Tibial artery (tissue), 4 donors: ENCODE measurements at regions not wholly inside any gene's neighbourhood (a gene's known extent, or its start where the extent isn't known, plus 50 kb on each side); places are given as distances from the start of the nearest gene placed in this dataset.

ENCODE experiments used
- DNase-seq, 2 donors: peaks; one replicate each; pipeline ENCODE4 v3.0.0-alpha.2; 2019
- H3K27ac ChIP-seq, 2 donors: fragments of 200-600 bp; sonication (generic) in 1 of 2; 1 replicate in 1 of 2; 2 replicates in 1 of 2; pipeline ENCODE4 v1.5.1; 2018 to 2019; ENCODE audit warnings: mild to moderate bottlenecking in 1 of 2
- H3K27me3 ChIP-seq, 2 donors: fragments of 200-600 bp; sonication (generic) in 1 of 2; one replicate each; pipeline versions ENCODE4 v1.5.1 to v1.6.0; 2016 to 2019
- H3K36me3 ChIP-seq, 3 donors: fragments of 200-600 bp; sonication (generic) in 2 of 3; one replicate each; pipeline ENCODE4 v1.5.1; 2016 to 2019; ENCODE audit warnings: mild to moderate bottlenecking in 2 of 3
- H3K4me1 ChIP-seq, 4 donors: fragments of 200-600 bp; sonication (generic) in 2 of 4; 1 replicate in 3 of 4; 2 replicates in 1 of 4; pipeline ENCODE4 v1.5.1; 2016 to 2019
- H3K4me3 ChIP-seq, 2 donors: fragments of 200-600 bp; sonication (generic) in 1 of 2; 1 replicate in 1 of 2; 2 replicates in 1 of 2; pipeline ENCODE4 v1.5.1; 2018 to 2019; ENCODE audit warnings: mild to moderate bottlenecking in 2 of 2
- H3K9me3 ChIP-seq, 3 donors: fragments of 200-600 bp; sonication (generic) in 1 of 3; one replicate each; pipeline ENCODE4 v1.5.1; 2016 to 2019
- CTCF ChIP-seq, 2 experiments: fragments of 200-600 bp in 1 of 2; fragments of 450-650 bp in 1 of 2; IDR thresholded peaks; one replicate each; pipeline ENCODE4 v1.5.1; 2017 to 2019; ENCODE audit warnings: antibody characterized with exemption in 2 of 2, mild to moderate bottlenecking in 1 of 2, moderate library complexity in 1 of 2
- intact Hi-C: fragments of 100-400 bp; cut with DNase I; formaldehyde crosslinking; loops from one replicate; pipeline ENCODE4 v1.15.0; 2023; ENCODE audit warnings: low total_unique reads

- intact Hi-C loops, result no loop called here
- Histone ChIP-seq H3K36me3 (no peaks in the 10 kb centered on the region), H3K4me3 (no peak overlapping the region), H3K9me3 (no peaks in the 10 kb centered on the region), H3K4me1 (no peaks in the 10 kb centered on the region), H3K27me3 (no peaks in the 10 kb centered on the region), H3K27ac (no peak overlapping the region)
- no peak for DNase-seq
- no peak for TF ChIP-seq CTCF (IDR thresholded peaks at IDR 0.05)
These were observed 242.6 kb downstream of the BTG1 start for GRCh38 chr12:91902860-91903683.

GRCh38 chr12:91901381-91902074 lies 244.1 kb downstream of the BTG1 start:
- intact Hi-C loops, result no loop called here
- Histone ChIP-seq H3K4me1 (peaks cover 0 to 5% (median 2%) of the 10 kb centered on the region in 4 donors), H3K36me3 (no peaks in the 10 kb centered on the region), H3K9me3 (no peaks in the 10 kb centered on the region), H3K27me3 (no peaks in the 10 kb centered on the region), H3K4me3 (no peak overlapping the region), H3K27ac (no peak overlapping the region)
- TF ChIP-seq CTCF (IDR thresholded peaks at IDR 0.05), result no peak
- no peak for DNase-seq

GRCh38 chr12:91900971-91901370 lies 244.7 kb downstream of the BTG1 start:
- TF ChIP-seq CTCF (IDR thresholded peaks at IDR 0.05), result no peak
- no peaks in the 10 kb centered on the region for H3K9me3 ChIP-seq
- DNase-seq, result no peak
- H3K4me3 ChIP-seq, result no peak overlapping the region
- no peak overlapping the region for H3K27ac ChIP-seq
- peaks cover 0 to 10% (median 8%) of the 10 kb centered on the region in 4 donors for H3K4me1 ChIP-seq
- no peaks in the 10 kb centered on the region for H3K36me3 ChIP-seq
- intact Hi-C loops, result no loop called here
- no peaks in the 10 kb centered on the region for H3K27me3 ChIP-seq

GRCh38 chr12:91899056-91899455 lies 246.6 kb downstream of the BTG1 start:
- TF ChIP-seq CTCF (IDR thresholded peaks at IDR 0.05), result no peak
- intact Hi-C loops, result no loop called here

GRCh38 chr12:91897025-91897515 lies 248.6 kb downstream of the BTG1 start:
- H3K27me3 ChIP-seq, result no peaks in the 10 kb centered on the region
- H3K4me3 ChIP-seq, result no peak overlapping the region
- TF ChIP-seq CTCF (IDR thresholded peaks at IDR 0.05), result no peak
- H3K27ac ChIP-seq, result no peak overlapping the region
- DNase-seq, result no peak
- H3K9me3 ChIP-seq, result no peaks in the 10 kb centered on the region
- intact Hi-C loops, result no loop called here
- H3K4me1 ChIP-seq, result peaks cover 0 to 10% (median 8%) of the 10 kb centered on the region in 4 donors
- H3K36me3 ChIP-seq, result no peaks in the 10 kb centered on the region

More at GRCh38 chr12:91899056-91899455, 246.6 kb downstream of the BTG1 start:
- Histone ChIP-seq H3K27ac (no peak overlapping the region), H3K4me1 (peaks cover 0 to 10% (median 8%) of the 10 kb centered on the region in 4 donors), H3K27me3 (no peaks in the 10 kb centered on the region), H3K9me3 (no peaks in the 10 kb centered on the region), H3K4me3 (no peak overlapping the region), H3K36me3 (no peaks in the 10 kb centered on the region)
- no peak for DNase-seq
